ENCODE measurements at regions not wholly inside any gene's neighbourhood (a gene's known extent, or its start where the extent isn't known, plus 50 kb on each side); places are given as distances from the start of the nearest gene placed in this dataset.
"Not testable (repeated sequence)": the region's sequence is repeated elsewhere in the genome, so short reads cannot be mapped to it uniquely, and the experiment has no call there.

DNA sequence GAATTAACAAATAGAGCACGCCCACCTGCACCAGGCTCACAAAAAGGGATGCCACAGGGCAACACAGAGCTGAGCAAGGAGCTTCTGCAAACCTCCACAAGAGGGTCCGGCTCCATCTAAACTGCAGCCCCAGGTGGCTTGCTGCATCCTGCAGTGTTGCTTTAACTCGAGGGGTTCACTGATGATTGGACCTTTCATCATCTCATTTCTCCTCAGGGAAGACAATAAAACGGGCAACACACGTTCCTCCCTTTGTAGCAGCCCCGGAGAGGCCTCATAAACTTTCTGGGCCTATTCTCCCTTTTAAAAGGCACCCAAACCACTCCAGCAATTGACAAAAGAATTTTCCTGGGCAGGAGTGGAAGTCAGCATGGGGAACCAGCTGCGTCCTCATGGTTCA lies 161.5 kb upstream of the CDH4 start:
- Histone ChIP-seq H3K27me3 (ENCODE audit: low read depth) (peaks cover 36% of the 10 kb centered on the region), H3K36me3 (no peaks in the 10 kb centered on the region), H3K4me3 (no peak overlapping the region), H3K27ac (replicated peaks) (no peak overlapping the region), H3K4me1 (no peaks in the 10 kb centered on the region), H3K9me3 (replicated peaks) (peaks cover 21% of the 10 kb centered on the region)
- TF ChIP-seq, protein P1, sequence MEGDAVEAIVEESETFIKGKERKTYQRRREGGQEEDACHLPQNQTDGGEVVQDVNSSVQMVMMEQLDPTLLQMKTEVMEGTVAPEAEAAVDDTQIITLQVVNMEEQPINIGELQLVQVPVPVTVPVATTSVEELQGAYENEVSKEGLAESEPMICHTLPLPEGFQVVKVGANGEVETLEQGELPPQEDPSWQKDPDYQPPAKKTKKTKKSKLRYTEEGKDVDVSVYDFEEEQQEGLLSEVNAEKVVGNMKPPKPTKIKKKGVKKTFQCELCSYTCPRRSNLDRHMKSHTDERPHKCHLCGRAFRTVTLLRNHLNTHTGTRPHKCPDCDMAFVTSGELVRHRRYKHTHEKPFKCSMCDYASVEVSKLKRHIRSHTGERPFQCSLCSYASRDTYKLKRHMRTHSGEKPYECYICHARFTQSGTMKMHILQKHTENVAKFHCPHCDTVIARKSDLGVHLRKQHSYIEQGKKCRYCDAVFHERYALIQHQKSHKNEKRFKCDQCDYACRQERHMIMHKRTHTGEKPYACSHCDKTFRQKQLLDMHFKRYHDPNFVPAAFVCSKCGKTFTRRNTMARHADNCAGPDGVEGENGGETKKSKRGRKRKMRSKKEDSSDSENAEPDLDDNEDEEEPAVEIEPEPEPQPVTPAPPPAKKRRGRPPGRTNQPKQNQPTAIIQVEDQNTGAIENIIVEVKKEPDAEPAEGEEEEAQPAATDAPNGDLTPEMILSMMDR (IDR thresholded peaks at IDR 0.05; ENCODE audit: borderline replicate concordance), result no peak
- intact Hi-C loops (cut with micrococcal nuclease), result no loop called here
- DNase-seq, result no peak

- H3K9me3 ChIP-seq (replicated peaks), result peaks cover 37% of the 10 kb centered on the region
- peaks cover 22% of the 10 kb centered on the region for H3K27me3 ChIP-seq (ENCODE audit: low read depth)
- TF ChIP-seq, protein P1 (IDR thresholded peaks at IDR 0.05; ENCODE audit: borderline replicate concordance), result no peak
- H3K36me3 ChIP-seq, result no peaks in the 10 kb centered on the region
- H3K4me3 ChIP-seq, result no peak overlapping the region
- intact Hi-C loops (cut with micrococcal nuclease), result no loop called here
- H3K4me1 ChIP-seq, result no peaks in the 10 kb centered on the region
- no peak overlapping the region for H3K27ac ChIP-seq (replicated peaks)
- DNase-seq, result no peak
Observed at GRCh38 chr20:61092251-61092650, 159.8 kb upstream of the CDH4 start.

GRCh38 chr20:61094581-61094980 lies 157.5 kb upstream of the CDH4 start:
- H3K9me3 ChIP-seq (replicated peaks), result peaks cover 37% of the 10 kb centered on the region
- no peaks in the 10 kb centered on the region for H3K4me1 ChIP-seq
- H3K27ac ChIP-seq (replicated peaks), result no peak overlapping the region
- intact Hi-C loops (cut with micrococcal nuclease), result no loop called here
- TF ChIP-seq, protein P1 (IDR thresholded peaks at IDR 0.05; ENCODE audit: borderline replicate concordance), result no peak
- no peak for DNase-seq
- H3K4me3 ChIP-seq, result no peak overlapping the region
- no peaks in the 10 kb centered on the region for H3K36me3 ChIP-seq
- peaks cover 41% of the 10 kb centered on the region for H3K27me3 ChIP-seq (ENCODE audit: low read depth)

GRCh38 chr20:61096463-61096862 lies 155.6 kb upstream of the CDH4 start:
- Histone ChIP-seq H3K4me1 (no peaks in the 10 kb centered on the region), H3K27ac (replicated peaks) (no peak overlapping the region), H3K9me3 (replicated peaks) (peaks cover 37% of the 10 kb centered on the region), H3K36me3 (no peaks in the 10 kb centered on the region), H3K27me3 (ENCODE audit: low read depth) (peaks cover 52% of the 10 kb centered on the region), H3K4me3 (no peak overlapping the region)
- no peak for DNase-seq
- TF ChIP-seq, protein P1 (IDR thresholded peaks at IDR 0.05; ENCODE audit: borderline replicate concordance), result no peak
- intact Hi-C loops (cut with micrococcal nuclease), result no loop called here

- no peaks in the 10 kb centered on the region for H3K4me1 ChIP-seq
- no peak for DNase-seq
- intact Hi-C loops (cut with micrococcal nuclease), result no loop called here
- peaks cover 23% of the 10 kb centered on the region for H3K9me3 ChIP-seq (replicated peaks)
- H3K36me3 ChIP-seq, result no peaks in the 10 kb centered on the region
- TF ChIP-seq, protein P1 (IDR thresholded peaks at IDR 0.05; ENCODE audit: borderline replicate concordance), result no peak
- H3K27ac ChIP-seq (replicated peaks), result no peak overlapping the region
- peaks cover 30% of the 10 kb centered on the region for H3K27me3 ChIP-seq (ENCODE audit: low read depth)
- H3K4me3 ChIP-seq, result no peak overlapping the region
Observed at GRCh38 chr20:61099806-61100205, 152.3 kb upstream of the CDH4 start.

- H3K4me3 ChIP-seq, result no peak overlapping the region
- no peaks in the 10 kb centered on the region for H3K4me1 ChIP-seq
- TF ChIP-seq, protein P1 (IDR thresholded peaks at IDR 0.05; ENCODE audit: borderline replicate concordance), result no peak
- H3K36me3 ChIP-seq, result no peaks in the 10 kb centered on the region
- H3K9me3 ChIP-seq (replicated peaks), result peaks cover 17% of the 10 kb centered on the region
- H3K27me3 ChIP-seq (ENCODE audit: low read depth), result peaks cover 30% of the 10 kb centered on the region
- DNase-seq, result no peak
- intact Hi-C loops (cut with micrococcal nuclease), result no loop called here
- H3K27ac ChIP-seq (replicated peaks), result no peak overlapping the region
Observed at GRCh38 chr20:61100489-61100888, 151.6 kb upstream of the CDH4 start.

DNA sequence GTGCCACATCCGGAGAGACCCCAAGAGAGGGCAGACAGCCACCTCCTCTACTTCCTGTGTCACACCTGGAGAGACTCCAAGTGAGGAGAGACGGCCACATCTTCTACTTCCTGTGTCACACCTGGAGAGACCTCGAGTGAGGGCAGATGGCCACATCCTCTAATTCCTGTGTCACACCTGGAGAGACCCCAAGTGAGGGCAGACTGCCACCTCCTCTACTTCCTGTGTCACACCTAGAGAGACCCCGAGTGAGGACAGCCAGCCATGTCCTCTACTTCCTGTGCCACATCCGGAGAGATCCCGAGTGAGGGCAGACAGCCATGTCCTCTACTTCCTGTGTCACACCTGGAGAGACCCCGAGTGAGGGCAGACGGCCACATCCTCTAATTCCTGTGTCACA lies 150.7 kb upstream of the CDH4 start:
- H3K36me3 ChIP-seq; intact Hi-C loops (cut with micrococcal nuclease); H3K4me1 ChIP-seq; DNase-seq; H3K4me3 ChIP-seq; H3K27ac ChIP-seq (replicated peaks); H3K9me3 ChIP-seq (replicated peaks): not testable (repeated sequence)
- peaks cover 30% of the 10 kb centered on the region for H3K27me3 ChIP-seq (ENCODE audit: low read depth)
